WERI-Rb-1 (cell line): ENCODE measurements at regions not wholly inside any gene's neighbourhood (a gene's known extent, or its start where the extent isn't known, plus 50 kb on each side); places are given as distances from the start of the nearest gene placed in this dataset.

Experiments used
- DNase-seq: peaks from one replicate; pipeline ENCODE4 v3.0.0-alpha.2; 2020
- H3K27ac ChIP-seq: fragments of 250-450 bp; sonication (Bioruptor Pico); 2 replicates; pipeline ENCODE4 v1.5.1; 2020; ENCODE audit warnings: mild to moderate bottlenecking, moderate library complexity
- H3K27me3 ChIP-seq: fragments of 250-450 bp; sonication (Bioruptor Pico); 2 replicates; pipeline ENCODE4 v1.5.1; 2021; ENCODE audit warnings: mild to moderate bottlenecking, low read depth, moderate library complexity; ENCODE audit not compliant: insufficient read depth, severe bottlenecking
- H3K36me3 ChIP-seq: fragments of 250-450 bp; sonication (Bioruptor Pico); 2 replicates; pipeline ENCODE4 v1.5.1; 2020; ENCODE audit warnings: mild to moderate bottlenecking, moderate library complexity
- H3K4me3 ChIP-seq: 2 replicates; pipeline ENCODE4 v1.5.1; 2011; ENCODE audit warnings: low read depth, mild to moderate bottlenecking, control low read depth, low read length
- H3K9me3 ChIP-seq: fragments of 250-450 bp; sonication (Bioruptor Pico); 2 replicates; pipeline ENCODE4 v1.5.1; 2021; ENCODE audit warnings: mild to moderate bottlenecking, moderate library complexity; ENCODE audit not compliant: severe bottlenecking
- TF ChIP-seq, protein P1 (sequence below): IDR thresholded peaks from 2 replicates; pipeline ENCODE4 v1.5.1; 2011; ENCODE audit warnings: low read depth, mild to moderate bottlenecking, control low read depth, inconsistent platforms, low read length

DNA sequence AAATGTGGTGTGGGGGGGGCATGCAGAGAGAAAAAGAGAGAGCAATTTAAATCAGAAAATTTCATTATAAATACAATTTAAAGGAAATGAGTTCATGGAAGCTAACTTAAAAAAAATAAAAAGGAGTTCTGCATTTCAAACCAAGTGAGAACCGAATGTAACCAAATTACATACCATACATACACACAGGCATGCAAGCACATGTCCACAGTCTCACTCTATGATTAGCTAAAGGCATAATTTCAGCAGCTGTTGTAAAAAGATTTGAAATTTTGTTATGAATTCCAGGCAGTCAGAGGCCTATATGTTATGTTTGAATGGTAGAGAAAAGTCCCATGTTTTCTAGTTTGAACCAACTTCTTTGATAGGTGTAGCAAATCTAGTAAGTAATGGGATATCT lies 611.6 kb upstream of the ADGRL3 start:
- no peak for DNase-seq
- TF ChIP-seq, protein P1, sequence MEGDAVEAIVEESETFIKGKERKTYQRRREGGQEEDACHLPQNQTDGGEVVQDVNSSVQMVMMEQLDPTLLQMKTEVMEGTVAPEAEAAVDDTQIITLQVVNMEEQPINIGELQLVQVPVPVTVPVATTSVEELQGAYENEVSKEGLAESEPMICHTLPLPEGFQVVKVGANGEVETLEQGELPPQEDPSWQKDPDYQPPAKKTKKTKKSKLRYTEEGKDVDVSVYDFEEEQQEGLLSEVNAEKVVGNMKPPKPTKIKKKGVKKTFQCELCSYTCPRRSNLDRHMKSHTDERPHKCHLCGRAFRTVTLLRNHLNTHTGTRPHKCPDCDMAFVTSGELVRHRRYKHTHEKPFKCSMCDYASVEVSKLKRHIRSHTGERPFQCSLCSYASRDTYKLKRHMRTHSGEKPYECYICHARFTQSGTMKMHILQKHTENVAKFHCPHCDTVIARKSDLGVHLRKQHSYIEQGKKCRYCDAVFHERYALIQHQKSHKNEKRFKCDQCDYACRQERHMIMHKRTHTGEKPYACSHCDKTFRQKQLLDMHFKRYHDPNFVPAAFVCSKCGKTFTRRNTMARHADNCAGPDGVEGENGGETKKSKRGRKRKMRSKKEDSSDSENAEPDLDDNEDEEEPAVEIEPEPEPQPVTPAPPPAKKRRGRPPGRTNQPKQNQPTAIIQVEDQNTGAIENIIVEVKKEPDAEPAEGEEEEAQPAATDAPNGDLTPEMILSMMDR: no peak
- Histone ChIP-seq H3K36me3 (no peaks in the 10 kb centered on the region), H3K27me3 (no peaks in the 10 kb centered on the region), H3K4me3 (no peak overlapping the region), H3K9me3 (no peaks in the 10 kb centered on the region), H3K27ac (no peak overlapping the region)

DNA sequence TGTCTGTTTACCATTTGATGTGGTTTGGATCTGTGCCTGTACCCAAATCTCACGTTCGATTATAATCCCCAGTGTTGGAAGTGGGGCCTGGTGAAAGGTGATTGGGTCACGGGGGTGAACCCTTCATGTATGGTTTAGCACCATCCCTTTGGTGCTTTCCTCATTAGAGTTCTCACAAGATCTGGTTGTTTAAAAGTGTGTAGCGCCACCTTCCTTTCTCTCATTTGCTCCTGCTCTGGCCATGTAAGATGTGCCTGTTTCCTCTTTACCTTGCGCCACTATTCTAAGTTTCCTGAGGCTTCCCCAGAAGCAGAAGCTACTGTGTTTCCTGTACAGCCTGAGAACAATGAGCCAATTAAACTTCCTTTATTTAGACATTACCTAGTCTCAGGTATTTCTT lies 610.7 kb upstream of the ADGRL3 start:
- H3K4me3 ChIP-seq: no peak overlapping the region
- no peak overlapping the region for H3K27ac ChIP-seq
- no peaks in the 10 kb centered on the region for H3K36me3 ChIP-seq
- TF ChIP-seq, protein P1: no peak
- no peaks in the 10 kb centered on the region for H3K27me3 ChIP-seq
- no peak for DNase-seq
- no peaks in the 10 kb centered on the region for H3K9me3 ChIP-seq

DNA sequence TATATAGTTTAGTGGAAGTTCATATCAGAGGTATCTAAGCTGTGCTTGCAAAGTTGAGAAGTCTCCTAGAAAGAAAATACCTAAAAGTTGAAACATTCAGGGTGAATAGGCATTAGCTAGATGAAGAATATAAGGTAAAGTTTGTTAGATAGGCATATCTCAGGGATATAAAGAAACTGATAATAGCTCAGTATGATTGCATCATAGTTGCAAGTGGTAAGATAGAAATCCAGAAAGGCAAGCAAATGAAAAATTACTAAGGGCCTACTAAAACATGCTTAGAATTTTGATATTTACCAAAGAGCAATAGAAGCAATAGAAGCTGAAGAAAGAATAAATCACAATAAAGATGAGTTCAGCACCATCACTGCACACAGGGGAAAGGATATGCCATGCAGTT lies 610.0 kb upstream of the ADGRL3 start:
- no peak overlapping the region for H3K27ac ChIP-seq
- no peak for DNase-seq
- H3K9me3 ChIP-seq: no peaks in the 10 kb centered on the region
- no peaks in the 10 kb centered on the region for H3K36me3 ChIP-seq
- no peaks in the 10 kb centered on the region for H3K27me3 ChIP-seq
- TF ChIP-seq, protein P1: no peak
- H3K4me3 ChIP-seq: no peak overlapping the region

DNA sequence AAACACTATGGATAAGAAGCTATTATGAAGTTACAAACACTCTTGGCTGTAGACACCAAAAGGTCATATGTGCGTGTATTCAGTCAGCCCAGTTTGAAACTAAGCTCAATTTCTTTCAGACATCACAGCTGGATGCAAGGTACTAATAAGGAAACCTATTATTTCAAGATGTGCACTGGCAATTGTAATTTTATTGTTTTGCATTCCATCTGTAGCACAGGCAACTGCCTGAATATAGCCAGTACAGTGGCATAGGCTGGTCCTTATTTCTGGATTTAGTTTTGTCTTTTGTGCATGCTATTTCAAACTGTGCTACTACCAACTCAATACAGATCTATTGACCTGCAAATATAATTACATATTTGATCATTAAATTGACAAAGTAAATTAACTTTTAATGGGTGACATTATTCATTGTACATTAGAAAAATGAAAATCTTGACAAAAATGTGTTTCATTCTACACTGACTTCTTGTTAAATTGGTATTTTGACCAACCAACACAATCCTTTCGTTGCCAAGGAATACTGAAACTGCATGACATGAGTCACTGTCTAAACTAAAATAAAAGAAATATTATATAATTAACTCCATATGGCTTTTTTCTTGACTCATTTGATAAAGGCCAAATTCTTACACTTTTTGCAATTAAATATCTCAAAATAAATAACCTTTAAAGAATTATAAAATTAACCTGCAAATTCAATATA lies 594.3 kb upstream of the ADGRL3 start:
- no peak overlapping the region for H3K27ac ChIP-seq
- DNase-seq: no peak
- H3K9me3 ChIP-seq: no peaks in the 10 kb centered on the region
- H3K36me3 ChIP-seq: no peaks in the 10 kb centered on the region
- H3K4me3 ChIP-seq: no peak overlapping the region
- TF ChIP-seq, protein P1: no peak
- no peaks in the 10 kb centered on the region for H3K27me3 ChIP-seq

DNA sequence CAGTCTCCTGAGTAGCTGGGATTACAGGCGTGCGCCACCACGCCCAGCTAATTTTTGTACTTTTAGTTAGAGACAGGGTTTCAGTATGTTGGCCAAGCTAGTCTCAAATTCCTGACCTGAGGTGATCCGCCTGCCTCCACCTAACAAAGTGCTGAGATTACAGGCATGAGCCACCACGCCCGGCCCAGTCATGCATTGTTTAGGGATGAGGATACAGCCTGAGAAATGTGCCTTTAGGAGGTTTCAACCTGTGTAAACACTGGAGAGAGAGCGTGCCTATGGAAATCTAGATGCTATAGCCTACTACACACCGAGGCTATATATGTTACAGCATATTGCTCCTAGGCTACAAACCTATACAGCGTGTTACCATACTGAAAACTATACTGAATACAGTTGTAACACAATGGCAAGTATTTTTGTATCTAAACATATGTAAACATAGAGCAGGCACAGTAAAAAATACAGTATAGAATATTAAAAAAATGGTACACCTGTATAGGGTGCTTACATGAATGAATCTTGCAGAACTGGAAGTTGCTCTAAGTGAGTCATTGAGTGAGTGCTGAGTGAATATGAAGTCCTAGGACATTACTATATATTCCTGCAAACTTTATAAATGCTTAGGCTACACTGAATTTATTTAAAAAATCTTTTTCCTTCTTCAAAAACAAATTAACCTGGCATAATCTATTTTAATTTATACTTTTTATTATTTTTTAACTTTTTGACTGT lies 588.2 kb upstream of the ADGRL3 start:
- DNase-seq: no peak
- H3K27ac ChIP-seq: no peak overlapping the region
- no peaks in the 10 kb centered on the region for H3K36me3 ChIP-seq
- H3K9me3 ChIP-seq: no peaks in the 10 kb centered on the region
- H3K4me3 ChIP-seq: no peak overlapping the region
- TF ChIP-seq, protein P1: no peak
- no peaks in the 10 kb centered on the region for H3K27me3 ChIP-seq
